ENCODE measurements at regions not wholly inside any gene's neighbourhood (a gene's known extent, or its start where the extent isn't known, plus 50 kb on each side); places are given as distances from the start of the nearest gene placed in this dataset.

GRCh38 chr2:48157150-48157549 is 157.3 kb upstream of the FOXN2 start:
- no peak for DNase-seq (ENCODE audit: low read depth)
- no peak overlapping the region for H3K4me3 ChIP-seq (ENCODE audit: low read depth, low read length)
- no peak for TF ChIP-seq CTCF (IDR thresholded peaks at IDR 0.05; ENCODE audit: insufficient read depth, low read length)

- DNase-seq (ENCODE audit: low read depth): no peak
- H3K4me3 ChIP-seq (ENCODE audit: low read depth, low read length): no peak overlapping the region
- TF ChIP-seq CTCF (IDR thresholded peaks at IDR 0.05; ENCODE audit: insufficient read depth, low read length): no peak
These were observed 152.9 kb upstream of the FOXN2 start for GRCh38 chr2:48161628-48162027.

- no peak for DNase-seq (ENCODE audit: low read depth)
- no peak for TF ChIP-seq CTCF (IDR thresholded peaks at IDR 0.05; ENCODE audit: insufficient read depth, low read length)
- H3K4me3 ChIP-seq (ENCODE audit: low read depth, low read length): no peak overlapping the region
These were observed 151.7 kb upstream of the FOXN2 start for GRCh38 chr2:48162742-48163141.

GRCh38 chr2:48165070-48165753 is 149.3 kb upstream of the FOXN2 start:
- H3K4me3 ChIP-seq (ENCODE audit: low read depth, low read length): no peak overlapping the region
- no peak for TF ChIP-seq CTCF (IDR thresholded peaks at IDR 0.05; ENCODE audit: insufficient read depth, low read length)
- DNase-seq (ENCODE audit: low read depth): peak; percentile 9

GRCh38 chr2:48169141-48169592 is 145.3 kb upstream of the FOXN2 start:
- no peak overlapping the region for H3K4me3 ChIP-seq (ENCODE audit: low read depth, low read length)
- DNase-seq (ENCODE audit: low read depth): no peak

GRCh38 chr2:48170281-48170680 is 144.2 kb upstream of the FOXN2 start:
- no peak overlapping the region for H3K4me3 ChIP-seq (ENCODE audit: low read depth, low read length)
- TF ChIP-seq CTCF (IDR thresholded peaks at IDR 0.05; ENCODE audit: insufficient read depth, low read length): no peak
- DNase-seq (ENCODE audit: low read depth): no peak

More at GRCh38 chr2:48169141-48169592, 145.3 kb upstream of the FOXN2 start:
- TF ChIP-seq CTCF (IDR thresholded peaks at IDR 0.05; ENCODE audit: insufficient read depth, low read length): no peak

GRCh38 chr2:48173141-48173540 is 141.3 kb upstream of the FOXN2 start:
- TF ChIP-seq CTCF (IDR thresholded peaks at IDR 0.05; ENCODE audit: insufficient read depth, low read length): no peak

More at GRCh38 chr2:48173141-48173540, 141.3 kb upstream of the FOXN2 start:
- H3K4me3 ChIP-seq (ENCODE audit: low read depth, low read length): no peak overlapping the region
- no peak for DNase-seq (ENCODE audit: low read depth)

Data from fibroblast of the aortic adventitia (primary cell).